HG03439 (cell line): ENCODE measurements at regions not wholly inside any gene's neighbourhood (a gene's known extent, or its start where the extent isn't known, plus 50 kb on each side); places are given as distances from the start of the nearest gene placed in this dataset.
"Not testable (repeated sequence)": the region's sequence is repeated elsewhere in the genome, so short reads cannot be mapped to it uniquely, and the experiment has no call there.

Experiments used
- ATAC-seq: cut with Tn5 transposase; IDR thresholded peaks from one replicate; pipeline ENCODE4 v1.9.1; 2021; ENCODE audit warnings: mild to moderate bottlenecking, moderate library complexity; ENCODE audit not compliant: unreplicated experiment

DNA sequence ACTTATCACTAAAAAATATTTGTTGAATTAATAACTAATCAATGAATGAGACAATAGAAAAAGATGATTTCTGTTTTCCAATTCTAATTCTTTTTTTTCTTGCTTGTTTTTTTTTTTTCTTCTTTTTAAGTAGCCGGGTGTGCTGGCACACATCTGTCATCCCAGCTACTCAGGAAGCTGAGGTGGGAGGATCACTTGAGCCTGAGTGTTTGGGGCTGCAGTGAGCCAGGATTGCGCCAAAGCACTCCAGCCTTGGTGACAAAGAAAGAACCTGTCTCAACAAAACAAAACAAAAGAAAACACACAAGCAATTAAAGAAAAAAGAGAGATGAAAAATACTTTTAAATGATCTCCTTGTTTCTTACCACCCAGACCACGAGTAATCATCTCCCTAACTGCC lies 1109.3 kb downstream of the REEP3 start:
- ATAC-seq, result no peak

DNA sequence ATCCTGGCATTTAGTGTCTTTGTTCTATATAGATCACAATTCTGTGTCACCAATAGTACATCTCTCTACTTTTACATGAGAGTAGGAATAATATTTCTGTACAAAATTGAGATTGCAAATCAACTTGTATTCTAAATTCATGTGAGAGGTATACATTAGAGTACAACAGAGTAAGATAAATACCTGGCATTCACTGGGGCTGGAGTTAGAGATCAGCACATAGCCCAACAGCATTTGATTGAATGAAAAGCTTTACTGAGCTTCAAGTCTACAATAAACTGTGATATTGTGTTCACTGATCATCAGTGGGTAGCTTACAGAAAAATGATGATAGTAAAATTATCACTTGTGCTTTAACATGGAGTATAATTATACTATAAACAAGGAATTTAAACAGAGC lies 1114.7 kb downstream of the REEP3 start:
- no peak for ATAC-seq

DNA sequence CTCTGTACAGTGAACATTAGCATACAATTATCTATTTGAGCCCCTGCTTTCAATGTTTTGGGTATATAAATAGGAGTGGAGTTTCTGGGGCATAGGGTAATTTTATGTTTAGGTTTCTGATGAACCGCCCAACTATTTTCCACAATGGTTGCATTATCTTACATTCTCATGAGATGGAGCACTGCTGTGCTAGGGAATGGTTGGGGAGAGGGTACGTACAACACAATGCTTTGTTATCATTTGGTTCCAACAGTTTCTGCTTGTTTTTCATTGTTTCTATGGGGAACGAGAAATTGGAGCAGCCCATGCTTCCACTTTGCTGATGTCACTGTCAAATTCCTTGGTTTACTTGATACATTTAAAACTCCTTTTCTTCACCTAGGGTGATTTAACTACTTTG lies 1115.3 kb downstream of the REEP3 start:
- no peak for ATAC-seq

DNA sequence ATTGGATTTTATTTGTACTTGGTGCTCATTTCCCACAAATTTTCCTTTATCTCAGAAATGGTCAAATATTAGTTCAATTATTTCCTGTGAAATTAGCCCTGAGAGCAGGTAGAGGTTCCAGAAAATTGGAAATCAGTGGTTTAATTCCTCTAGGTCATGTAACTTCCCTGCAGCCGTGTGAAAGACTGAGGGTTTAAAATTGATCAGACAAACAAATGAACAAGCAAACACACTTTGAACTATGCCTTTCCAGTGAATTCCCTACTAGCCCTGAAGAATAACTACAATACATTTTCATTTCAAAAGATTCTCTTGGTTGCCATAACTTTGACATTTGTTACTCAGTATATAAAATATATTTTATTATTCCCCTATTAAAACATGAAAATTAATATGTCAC lies 1116.7 kb downstream of the REEP3 start:
- ATAC-seq, result no peak

DNA sequence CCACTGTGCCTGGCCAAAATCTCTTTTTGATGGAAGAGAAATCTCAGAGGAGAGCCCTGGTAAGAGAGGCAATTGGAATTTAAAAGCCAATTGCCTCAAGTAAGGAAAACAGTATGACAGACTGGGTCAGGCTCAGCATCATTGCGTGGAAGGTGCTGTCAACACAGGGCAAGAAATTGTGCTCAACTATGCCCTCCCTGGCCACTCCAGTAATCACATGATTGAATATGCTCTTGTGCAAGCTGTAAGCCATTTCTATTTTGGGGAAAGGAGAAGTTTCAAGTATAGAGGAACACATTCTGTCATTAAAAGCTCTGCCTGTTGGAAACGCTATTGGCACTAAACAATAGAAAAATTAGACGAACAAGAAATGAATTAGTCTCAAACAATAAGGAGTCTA lies 1127.7 kb downstream of the REEP3 start:
- ATAC-seq, result no peak

DNA sequence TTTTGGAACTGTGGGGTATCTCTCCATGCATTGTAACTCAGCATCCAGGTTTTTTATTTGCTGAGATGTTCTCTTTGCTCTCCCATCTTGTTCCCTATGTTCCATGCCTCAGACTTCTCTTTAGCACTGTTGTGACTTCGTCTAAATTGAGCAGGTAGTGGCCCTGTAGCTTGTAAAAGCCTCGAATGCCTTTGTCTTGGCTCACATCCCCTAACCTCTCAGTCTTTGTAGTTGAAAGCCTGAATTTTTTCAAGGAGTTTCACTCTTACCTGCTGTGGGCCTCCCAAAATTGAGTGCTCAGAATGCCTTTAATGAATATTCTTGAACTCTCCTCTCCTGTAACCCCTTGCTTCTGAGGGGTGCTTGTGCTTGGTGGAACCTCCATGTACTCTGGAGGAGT lies 1137.3 kb downstream of the REEP3 start:
- ATAC-seq, result no peak

DNA sequence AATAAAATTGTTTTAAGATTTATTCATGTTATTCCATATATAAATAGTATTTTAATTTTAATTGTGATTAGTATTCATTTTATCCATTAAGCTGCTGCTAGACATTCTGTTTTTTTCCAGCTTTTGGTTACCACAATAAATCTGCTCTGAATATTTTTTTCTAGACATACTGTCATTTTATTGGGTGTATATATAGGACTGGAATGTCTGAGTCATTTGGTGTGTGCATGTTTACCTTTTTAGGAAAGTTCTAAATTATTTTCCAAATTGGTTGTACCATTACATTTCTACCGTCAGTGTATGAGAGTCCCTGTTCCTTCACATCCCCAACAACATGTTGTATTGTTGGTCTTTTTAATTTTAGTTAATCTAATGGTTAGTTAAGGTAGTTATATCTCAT lies 1138.1 kb downstream of the REEP3 start:
- no peak for ATAC-seq

DNA sequence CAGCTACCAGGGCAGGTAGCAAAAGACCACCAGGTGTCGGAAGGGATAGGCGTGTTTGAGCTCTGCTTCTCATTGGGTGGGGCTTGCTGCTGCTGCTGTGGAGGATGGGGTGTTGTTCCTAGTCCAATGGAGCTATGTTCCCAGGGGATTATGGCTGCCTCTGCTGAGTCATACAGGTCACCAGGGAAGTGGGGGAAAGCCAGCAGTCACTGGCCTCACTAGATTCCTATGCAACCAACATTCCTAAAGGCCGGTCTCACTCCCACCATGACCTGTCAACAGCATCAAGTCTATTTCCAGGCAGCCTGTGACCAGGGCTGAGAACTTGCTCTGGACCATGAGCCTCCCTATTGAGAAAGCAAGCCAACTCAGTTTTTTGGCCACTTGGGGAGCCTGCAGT lies 1160.8 kb downstream of the REEP3 start:
- no peak for ATAC-seq

DNA sequence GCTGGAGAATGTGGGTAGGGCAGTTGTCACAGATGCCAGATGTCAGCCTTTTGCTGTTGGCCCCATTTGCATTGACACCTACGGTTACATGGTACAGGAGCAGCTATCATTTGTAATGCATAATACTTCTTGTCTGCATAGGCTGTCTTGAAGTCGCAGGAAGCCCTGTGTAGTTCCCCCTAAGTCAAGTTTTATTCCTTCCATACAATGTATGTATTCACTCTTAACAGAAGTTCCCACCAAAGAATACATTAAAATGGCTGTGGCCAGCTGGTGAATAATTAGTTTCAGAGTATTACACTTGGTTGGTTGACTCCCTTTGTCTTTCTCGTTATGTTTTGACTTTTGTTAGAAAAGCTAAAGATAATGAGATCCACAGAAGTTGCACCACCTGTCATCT lies 1169.0 kb downstream of the REEP3 start:
- ATAC-seq, result no peak

DNA sequence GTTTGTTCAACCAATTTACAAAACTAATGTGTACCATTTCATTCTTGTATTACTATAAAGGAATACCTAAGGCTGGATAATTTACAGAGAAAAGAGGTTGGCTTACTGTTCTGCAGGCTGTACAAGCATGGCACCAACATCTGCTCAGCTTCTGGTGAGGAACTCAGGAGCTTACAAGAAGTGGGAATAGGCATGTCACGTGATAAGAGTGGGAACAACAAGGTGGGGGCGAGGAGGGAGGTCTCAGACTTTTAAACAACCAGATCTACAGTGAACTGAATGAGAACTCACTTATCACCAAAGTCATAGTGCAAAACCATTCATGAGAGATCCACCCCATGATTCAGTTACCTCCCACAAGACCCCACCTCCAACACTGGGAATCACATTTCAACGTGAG lies 1178.0 kb downstream of the REEP3 start:
- no peak for ATAC-seq

DNA sequence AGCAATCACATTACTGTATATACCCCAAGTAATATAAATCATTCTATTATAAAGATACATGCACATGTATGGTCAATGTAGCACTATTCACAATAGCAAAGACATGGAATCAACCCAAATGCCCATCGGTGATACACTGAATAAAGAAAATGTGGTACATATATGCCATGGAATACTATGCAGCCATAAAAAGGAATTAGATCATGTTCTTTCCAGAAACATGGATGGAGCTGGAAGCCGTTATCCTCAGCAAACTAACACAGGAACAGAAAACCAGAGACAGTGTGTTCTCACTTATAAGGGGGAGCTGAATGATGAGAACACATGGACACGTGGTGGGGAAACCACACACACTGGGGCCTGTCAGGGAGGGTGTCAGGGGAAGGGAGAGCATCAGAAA lies 1180.9 kb downstream of the REEP3 start:
- ATAC-seq, result not testable (repeated sequence)

DNA sequence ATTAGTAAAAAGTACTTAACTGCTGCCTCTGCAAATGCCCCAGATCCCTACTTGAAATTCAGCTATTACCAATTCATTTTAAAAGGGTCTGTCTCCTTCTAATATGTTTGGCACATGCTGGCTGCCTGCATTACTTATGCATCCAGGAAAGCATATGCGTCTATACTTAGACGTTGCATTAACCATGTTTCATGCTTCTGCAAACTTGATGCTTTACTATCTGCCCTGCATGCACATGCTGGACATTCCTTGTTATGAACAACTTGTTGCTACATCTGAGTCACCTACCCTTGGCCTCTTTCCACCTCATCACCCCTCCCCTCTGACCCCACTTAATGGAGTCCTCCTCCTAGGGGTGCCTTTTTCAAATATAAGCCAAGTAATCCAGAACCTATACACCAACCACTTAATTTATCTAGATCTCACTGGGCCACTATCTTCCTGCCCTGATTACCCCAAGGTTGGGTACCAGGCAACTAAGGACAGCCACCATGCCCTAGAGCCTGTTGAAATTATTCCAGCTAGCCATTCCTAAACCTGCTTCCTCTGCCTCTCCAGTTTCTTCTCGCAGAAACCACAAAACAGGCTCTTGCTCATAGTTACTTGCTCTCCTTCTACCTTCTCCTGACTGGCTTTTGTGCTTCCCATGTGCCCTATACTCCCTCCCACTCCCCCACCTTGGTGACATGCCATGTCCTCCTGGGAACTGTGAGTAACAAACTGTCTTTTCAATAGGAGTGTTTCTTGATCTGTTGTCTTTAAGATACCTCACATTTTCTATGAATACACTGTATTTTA lies 1187.9 kb downstream of the REEP3 start:
- ATAC-seq, result no peak

DNA sequence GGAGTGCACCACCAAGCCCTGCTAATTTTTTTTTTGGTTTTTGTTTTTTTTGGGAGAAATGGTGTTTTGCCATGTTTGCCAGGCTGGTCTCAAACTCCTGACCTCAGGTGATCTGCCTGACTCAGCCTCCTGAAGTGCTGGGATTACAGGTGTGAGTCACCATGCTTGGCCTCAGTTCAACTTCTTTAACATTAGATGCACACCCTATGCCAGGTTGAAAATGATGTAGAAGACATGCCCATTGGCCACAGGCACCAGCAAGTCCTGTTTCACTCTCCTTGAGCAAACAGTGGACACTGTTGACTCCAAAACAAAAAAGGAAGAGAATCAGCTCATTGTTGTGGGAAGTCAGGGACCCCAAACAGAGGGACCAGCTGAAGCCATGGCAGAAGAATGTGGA lies 1205.3 kb downstream of the REEP3 start:
- ATAC-seq, result no peak

DNA sequence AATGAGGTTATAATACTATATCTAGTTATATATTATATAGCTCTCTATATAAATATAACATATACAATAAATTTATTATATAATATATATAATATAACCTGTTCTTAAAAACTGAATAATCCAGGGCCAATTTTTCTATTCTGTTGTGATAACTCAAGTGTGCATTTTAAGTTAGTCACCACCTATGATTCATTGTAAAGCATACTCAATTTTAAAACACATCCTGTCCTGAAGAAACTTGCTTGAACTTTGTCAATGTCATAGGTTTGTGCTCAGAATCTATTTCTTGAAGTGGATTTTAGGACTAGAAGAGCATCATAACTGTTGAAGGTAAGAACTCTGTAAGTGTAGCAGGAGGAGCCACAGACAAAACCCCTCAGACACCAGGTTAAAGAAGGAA lies 1209.8 kb downstream of the REEP3 start:
- no peak for ATAC-seq

DNA sequence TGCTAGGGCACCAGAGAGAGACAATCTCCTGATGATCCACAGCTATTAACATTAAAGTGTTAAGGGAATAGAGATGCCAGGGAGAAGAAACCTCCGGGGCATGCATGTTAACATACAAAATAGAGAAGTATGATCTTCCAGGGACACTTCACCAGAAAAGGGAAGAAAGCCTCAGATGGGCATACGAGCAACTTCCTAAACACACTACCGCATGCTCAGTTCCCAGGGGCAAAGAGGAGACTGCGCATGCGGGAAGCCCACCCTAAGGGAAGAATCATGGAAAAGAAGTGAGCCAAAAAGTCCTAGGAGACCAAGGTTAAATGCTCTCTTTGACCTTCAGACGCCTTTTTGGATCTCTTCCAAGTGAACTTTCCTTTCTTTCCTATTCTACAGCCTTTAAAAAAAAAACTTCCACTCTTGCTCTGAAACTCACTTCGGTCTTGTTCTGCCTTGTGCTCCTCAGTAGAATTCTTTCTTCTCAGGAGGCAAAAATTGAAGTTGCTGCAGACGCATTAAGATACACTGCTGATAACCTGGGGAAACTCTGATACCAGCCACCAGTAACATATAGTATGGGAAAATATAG lies 1211.3 kb downstream of the REEP3 start:
- ATAC-seq, result no peak

DNA sequence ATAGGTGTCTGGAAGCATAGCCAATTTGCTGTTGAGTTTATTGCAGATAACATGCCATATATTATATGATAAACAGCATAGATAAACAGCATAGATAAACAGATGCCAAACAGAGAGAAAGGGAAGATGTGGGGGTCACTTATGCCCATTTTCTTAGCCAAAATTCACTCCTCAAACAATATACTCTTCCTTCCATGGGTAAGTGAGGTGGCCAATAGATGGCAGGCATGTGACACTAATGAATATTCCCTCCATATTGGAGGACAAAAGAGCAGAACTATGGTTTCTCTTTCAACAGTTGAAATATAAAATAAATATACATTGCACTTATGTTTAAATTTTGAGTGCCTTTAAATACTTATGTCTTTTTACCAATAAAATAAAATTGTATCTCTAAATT lies 1212.8 kb downstream of the REEP3 start:
- peak; percentile 64 for ATAC-seq

DNA sequence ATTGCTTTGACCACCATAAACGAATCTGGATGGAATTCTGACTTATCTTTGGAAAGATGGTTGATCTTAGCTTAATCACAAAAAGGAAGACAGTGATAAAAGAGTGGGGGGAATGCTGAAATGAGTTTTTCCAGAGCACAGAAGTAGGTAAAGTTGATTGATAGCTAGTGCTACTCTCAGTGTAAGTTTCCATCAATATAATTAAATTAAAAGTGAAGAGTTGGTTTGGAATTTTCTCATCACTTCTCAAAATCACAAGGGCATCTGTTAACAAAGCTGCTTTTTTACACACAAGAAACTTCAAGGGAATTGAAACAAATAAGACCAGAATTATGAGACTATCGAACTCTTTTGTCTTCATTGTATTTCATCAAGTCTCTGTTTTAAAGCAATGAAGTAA lies 1217.3 kb downstream of the REEP3 start:
- no peak for ATAC-seq

DNA sequence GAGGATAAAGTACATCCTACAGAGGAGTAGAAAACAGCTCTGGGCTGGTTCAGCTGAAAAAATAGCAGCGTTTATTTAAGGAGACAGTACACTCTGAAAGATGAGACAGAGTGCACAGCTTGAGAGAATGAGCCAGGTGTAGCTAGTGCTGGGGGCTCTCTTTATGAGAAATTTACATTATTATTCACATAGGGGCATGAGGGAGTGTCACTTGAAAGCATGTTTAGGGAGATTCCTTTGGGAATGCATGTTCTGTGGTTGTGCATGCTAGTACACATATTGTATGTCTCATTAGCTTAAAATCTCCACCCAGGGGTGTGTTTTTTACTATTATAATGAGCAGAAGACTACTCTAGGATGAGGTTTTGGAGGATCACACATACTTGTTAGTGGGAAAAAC lies 1224.4 kb downstream of the REEP3 start:
- ATAC-seq, result no peak

DNA sequence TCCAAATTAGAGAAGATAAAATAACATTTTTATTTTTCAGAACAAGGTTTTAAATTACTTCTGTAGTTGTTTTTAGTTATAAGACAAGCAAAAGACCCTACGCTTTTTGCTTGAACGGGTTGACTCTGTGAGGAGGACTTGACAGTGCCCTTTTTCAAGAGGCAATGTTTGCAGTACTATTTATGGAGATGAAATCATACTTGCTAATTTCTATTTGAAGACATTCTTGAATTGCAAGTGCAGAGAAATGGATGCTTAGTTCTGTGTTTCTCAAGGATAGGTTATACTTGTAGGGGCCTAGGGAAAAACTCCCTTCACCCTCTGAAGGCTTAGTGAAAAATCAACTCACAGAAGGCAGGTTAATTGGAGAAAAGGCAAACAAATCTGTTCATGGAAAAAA lies 1229.5 kb downstream of the REEP3 start:
- no peak for ATAC-seq

DNA sequence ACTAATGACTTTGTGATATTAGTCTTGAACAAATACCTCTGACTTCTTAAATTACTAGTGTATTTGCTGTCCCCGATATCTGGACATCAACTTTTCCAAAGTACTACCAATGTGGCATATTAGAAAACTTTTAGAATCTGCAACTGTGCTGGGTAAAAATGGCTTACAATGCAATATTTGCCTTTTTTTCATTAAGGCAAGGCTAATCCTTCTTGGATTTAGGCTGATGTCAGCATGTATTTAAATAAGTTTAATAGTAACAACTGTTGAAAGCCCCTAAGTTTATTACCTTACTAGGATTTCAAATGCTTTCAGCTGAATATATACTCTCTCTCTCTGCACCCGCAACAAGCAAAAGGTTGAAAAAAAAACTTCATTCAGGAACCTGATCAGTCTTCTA lies 1232.3 kb downstream of the REEP3 start:
- no peak for ATAC-seq

DNA sequence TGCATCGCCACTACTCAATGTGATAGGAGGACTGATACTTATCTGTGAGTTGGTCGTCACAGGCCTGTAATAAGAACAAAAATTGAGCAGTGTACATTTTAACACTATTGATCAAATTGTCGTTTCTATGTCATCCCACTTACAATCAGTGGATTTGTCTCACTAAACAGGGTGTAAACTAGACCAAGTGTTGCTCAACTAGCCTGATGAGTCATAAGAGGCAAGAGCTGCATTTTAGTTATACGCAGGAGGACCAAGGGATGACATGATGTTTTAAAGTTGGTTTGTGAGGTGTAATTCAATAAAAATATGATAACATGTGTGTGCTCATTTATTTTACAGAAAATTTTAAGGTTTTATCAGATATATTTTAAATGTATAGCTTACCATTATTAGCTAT lies 1239.2 kb downstream of the REEP3 start:
- ATAC-seq, result no peak

DNA sequence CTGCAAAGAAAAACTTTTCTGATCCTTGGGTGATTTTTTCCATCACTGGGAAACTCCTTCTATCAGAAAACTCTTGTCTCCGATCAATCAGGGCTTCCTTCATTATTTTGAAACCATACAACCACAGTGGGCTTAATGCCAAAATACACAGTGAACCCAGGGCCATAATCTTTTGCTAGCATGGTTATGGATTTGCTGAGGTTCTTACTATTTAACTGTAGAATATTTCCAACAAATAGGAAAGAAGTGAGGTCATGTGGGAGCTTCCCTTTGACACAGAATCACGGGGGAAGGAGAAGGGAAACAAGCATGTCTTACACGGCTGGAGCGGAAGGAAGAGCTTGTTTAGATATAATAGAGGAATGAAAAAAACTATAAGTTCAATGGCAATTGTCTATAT lies 1241.7 kb downstream of the REEP3 start:
- ATAC-seq, result no peak

DNA sequence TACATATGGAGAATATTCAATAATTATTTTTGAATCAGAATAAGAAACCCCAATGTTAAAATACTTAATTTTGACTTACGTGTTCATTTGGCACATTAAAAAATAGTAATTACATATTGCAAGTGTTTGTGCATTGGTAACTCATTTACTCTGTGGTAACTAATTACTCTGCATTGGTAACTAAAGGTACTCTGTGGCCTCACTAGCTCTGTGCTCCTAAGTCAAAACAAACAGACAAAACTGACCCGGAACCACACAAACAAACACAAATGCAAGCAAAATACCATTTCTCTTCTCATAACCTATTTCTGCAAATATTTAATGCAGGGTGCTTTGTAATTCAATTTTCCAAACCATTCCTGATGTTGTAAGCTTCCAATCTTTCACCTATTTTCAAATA lies 1244.3 kb downstream of the REEP3 start:
- ATAC-seq, result no peak
